GM12864 (cell line): ENCODE measurements at regions not wholly inside any gene's neighbourhood (a gene's known extent, or its start where the extent isn't known, plus 50 kb on each side); places are given as distances from the start of the nearest gene placed in this dataset.

ENCODE experiments used
- DNase-seq: peaks from one replicate; pipeline ENCODE4 v3.0.0-alpha.2; 2011; ENCODE audit warnings: low read depth
- H3K4me3 ChIP-seq: 2 replicates; pipeline ENCODE4 v1.5.1; 2011; ENCODE audit warnings: mild to moderate bottlenecking, low read depth, low read length, control low read depth
- CTCF ChIP-seq: IDR thresholded peaks from 2 replicates; pipeline ENCODE4 v1.5.1; 2011; ENCODE audit warnings: low read depth, mild to moderate bottlenecking, moderate library complexity, low read length, control low read depth, inconsistent platforms; ENCODE audit errors: missing control alignments

- no peak for TF ChIP-seq CTCF
- no peak for DNase-seq
- no peak overlapping the region for H3K4me3 ChIP-seq
These were observed 156.7 kb upstream of the HAAO start for GRCh38 chr2:42949125-42949524.

GRCh38 chr2:42947809-42948600, 155.6 kb upstream of the HAAO start:
- no peak for TF ChIP-seq CTCF
- no peak for DNase-seq
- no peak overlapping the region for H3K4me3 ChIP-seq

GRCh38 chr2:42944779-42945415, 152.5 kb upstream of the HAAO start:
- H3K4me3 ChIP-seq, result no peak overlapping the region
- DNase-seq, result no peak
- TF ChIP-seq CTCF, result no peak

- no peak overlapping the region for H3K4me3 ChIP-seq
- DNase-seq, result no peak
- TF ChIP-seq CTCF, result no peak
These were observed 150.7 kb upstream of the HAAO start for GRCh38 chr2:42942990-42943493.

- H3K4me3 ChIP-seq, result no peak overlapping the region
- TF ChIP-seq CTCF, result no peak
- DNase-seq, result no peak
These were observed 150.0 kb upstream of the HAAO start for GRCh38 chr2:42942214-42942989.

- H3K4me3 ChIP-seq, result no peak overlapping the region
- no peak for TF ChIP-seq CTCF
- DNase-seq, result no peak
These were observed 149.3 kb upstream of the HAAO start for GRCh38 chr2:42941633-42942176.
